ENCODE measurements at regions not wholly inside any gene's neighbourhood (a gene's known extent, or its start where the extent isn't known, plus 50 kb on each side); places are given as distances from the start of the nearest gene placed in this dataset.

DNA sequence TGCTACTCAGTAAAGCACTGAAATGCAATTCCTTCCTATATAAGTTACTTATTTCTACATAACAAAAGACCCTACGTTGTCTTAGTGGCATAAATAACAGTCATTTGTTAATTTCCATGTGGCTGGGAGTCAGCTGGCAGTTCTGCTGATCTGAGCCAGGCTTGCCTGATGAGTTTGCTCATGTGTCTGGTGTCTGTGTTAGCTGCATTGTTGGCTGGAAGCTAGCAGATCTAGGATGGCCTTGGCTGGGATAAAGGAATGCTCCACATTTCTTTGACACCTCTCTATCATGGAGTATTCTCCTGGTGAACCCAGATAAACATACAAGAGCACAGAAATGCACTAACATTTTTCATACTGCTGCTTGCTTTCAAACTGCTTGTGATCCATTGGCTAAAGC, 264.4 kb upstream of the MON1B start:
- Histone ChIP-seq H3K79me2 (ENCODE audit: low read length) (no peaks in the 10 kb centered on the region), H3K36me3 (ENCODE audit: low read depth, low read length) (no peaks in the 10 kb centered on the region), H3F3A (ENCODE audit: low read length, unreplicated experiment) (no peaks in the 10 kb centered on the region), H3K27ac (ENCODE audit: low read length) (no peak overlapping the region), H3K9ac (ENCODE audit: low read length) (no peak overlapping the region), H3K4me2 (ENCODE audit: low read length) (no peak overlapping the region), H4K20me1 (ENCODE audit: low read length) (no peaks in the 10 kb centered on the region), H3K9me2 (replicated peaks; ENCODE audit: low read length) (no peaks in the 10 kb centered on the region), H3K9me3 (ENCODE audit: low read length) (no peaks in the 10 kb centered on the region), H2AFZ (ENCODE audit: low read length) (no peak overlapping the region), H3K4me3 (ENCODE audit: low read length) (no peak overlapping the region), H3K27me3 (ENCODE audit: low read length) (peaks cover 22% of the 10 kb centered on the region), H3K4me1 (ENCODE audit: insufficient read depth, low read length) (no peaks in the 10 kb centered on the region)
- intact Hi-C loops (cut with micrococcal nuclease) = no loop called here
- ATAC-seq (no peak), DNase-seq (no peak)
- BruUV-seq (replicated peaks) = no TSS peak
- ChIA-PET POLR2A (ENCODE audit: unreplicated experiment) (no interaction called here), CTCF (no interaction called here)
- TF ChIP-seq, protein P1, sequence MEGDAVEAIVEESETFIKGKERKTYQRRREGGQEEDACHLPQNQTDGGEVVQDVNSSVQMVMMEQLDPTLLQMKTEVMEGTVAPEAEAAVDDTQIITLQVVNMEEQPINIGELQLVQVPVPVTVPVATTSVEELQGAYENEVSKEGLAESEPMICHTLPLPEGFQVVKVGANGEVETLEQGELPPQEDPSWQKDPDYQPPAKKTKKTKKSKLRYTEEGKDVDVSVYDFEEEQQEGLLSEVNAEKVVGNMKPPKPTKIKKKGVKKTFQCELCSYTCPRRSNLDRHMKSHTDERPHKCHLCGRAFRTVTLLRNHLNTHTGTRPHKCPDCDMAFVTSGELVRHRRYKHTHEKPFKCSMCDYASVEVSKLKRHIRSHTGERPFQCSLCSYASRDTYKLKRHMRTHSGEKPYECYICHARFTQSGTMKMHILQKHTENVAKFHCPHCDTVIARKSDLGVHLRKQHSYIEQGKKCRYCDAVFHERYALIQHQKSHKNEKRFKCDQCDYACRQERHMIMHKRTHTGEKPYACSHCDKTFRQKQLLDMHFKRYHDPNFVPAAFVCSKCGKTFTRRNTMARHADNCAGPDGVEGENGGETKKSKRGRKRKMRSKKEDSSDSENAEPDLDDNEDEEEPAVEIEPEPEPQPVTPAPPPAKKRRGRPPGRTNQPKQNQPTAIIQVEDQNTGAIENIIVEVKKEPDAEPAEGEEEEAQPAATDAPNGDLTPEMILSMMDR (conservative IDR thresholded peaks at IDR 0.05; ENCODE audit: low read depth, low read length) = no peak
- TF ChIP-seq EZH2phosphoT487 (IDR thresholded peaks at IDR 0.05; ENCODE audit: borderline replicate concordance, low read length) (no peak), EZH2 (IDR thresholded peaks at IDR 0.05; ENCODE audit: low read length, unreplicated experiment) (no peak)

DNA sequence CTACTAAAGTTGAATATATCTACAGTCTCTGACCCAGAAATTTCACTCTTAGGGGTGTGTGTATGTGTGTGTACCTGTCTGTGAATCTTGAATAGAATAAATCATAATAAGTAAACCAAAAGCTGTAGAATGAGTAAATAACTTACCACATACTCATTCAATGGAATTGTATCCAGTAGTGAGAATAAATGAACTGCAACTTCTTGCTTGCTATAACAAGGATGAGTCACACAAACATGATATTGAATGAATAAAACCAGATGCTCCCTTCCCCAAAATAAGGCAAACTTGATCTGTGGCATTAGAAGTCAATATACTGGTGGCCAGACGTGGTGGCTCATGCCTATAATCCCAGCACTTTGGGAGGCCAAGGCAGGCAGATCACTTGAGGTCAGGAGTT, 259.8 kb upstream of the MON1B start:
- no TSS peak for BruUV-seq (replicated peaks)
- Histone ChIP-seq H3K79me2 (ENCODE audit: low read length) (no peaks in the 10 kb centered on the region), H3K9ac (ENCODE audit: low read length) (no peak overlapping the region), H3F3A (ENCODE audit: low read length, unreplicated experiment) (no peaks in the 10 kb centered on the region), H3K27ac (ENCODE audit: low read length) (no peak overlapping the region), H3K4me2 (ENCODE audit: low read length) (no peak overlapping the region), H3K27me3 (ENCODE audit: low read length) (peaks cover 50% of the 10 kb centered on the region), H3K9me2 (replicated peaks; ENCODE audit: low read length) (no peaks in the 10 kb centered on the region), H3K9me3 (ENCODE audit: low read length) (no peaks in the 10 kb centered on the region), H3K36me3 (ENCODE audit: low read depth, low read length) (no peaks in the 10 kb centered on the region), H2AFZ (ENCODE audit: low read length) (no peak overlapping the region), H4K20me1 (ENCODE audit: low read length) (no peaks in the 10 kb centered on the region), H3K4me3 (ENCODE audit: low read length) (no peak overlapping the region), H3K4me1 (ENCODE audit: insufficient read depth, low read length) (no peaks in the 10 kb centered on the region)
- ATAC-seq = no peak
- POLR2A ChIA-PET (ENCODE audit: unreplicated experiment) = no interaction called here
- intact Hi-C loops (cut with micrococcal nuclease) = no loop called here
- CTCF ChIA-PET = no interaction called here
- TF ChIP-seq EZH2phosphoT487 (IDR thresholded peaks at IDR 0.05; ENCODE audit: borderline replicate concordance, low read length) = no peak
- no peak for TF ChIP-seq EZH2 (IDR thresholded peaks at IDR 0.05; ENCODE audit: low read length, unreplicated experiment)
- TF ChIP-seq, protein P1 (conservative IDR thresholded peaks at IDR 0.05; ENCODE audit: low read depth, low read length) = no peak
- no peak for DNase-seq

DNA sequence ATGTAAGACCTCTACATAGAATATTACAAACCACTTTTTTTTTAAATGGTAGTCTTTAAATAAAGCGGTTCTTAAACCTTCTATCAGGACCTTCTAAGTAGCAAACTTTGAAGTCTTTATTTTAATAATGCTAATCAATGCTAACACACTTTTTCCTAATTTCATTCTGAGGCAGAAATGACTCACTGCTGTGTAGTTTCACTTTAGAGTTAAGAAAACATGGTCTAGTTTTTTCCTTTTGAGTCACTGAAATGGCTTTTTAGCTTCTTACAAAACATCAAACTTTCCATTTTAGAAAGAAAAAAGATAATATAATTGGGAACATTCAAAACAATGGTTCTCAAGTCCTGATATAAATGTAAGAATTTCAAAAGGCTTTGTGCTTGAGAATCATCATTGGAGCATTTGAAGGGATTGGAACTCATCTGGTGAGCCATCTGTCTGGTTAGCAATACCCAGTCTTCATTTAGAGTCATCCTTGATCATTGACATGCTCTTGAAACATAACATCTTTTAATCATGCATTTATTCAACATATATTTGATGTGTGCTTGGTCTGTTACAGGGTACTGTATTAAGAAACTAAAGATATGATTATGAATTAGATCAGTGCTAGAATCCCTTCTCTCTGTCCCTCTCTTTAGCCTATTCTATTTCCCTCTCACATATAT, 258.3 kb upstream of the MON1B start:
- Histone ChIP-seq H3K36me3 (ENCODE audit: low read depth, low read length) (no peaks in the 10 kb centered on the region), H3K4me1 (ENCODE audit: insufficient read depth, low read length) (no peaks in the 10 kb centered on the region), H3K27me3 (ENCODE audit: low read length) (peaks cover 55% of the 10 kb centered on the region), H3K4me3 (ENCODE audit: low read length) (no peak overlapping the region), H3K27ac (ENCODE audit: low read length) (no peak overlapping the region), H3F3A (ENCODE audit: low read length, unreplicated experiment) (no peaks in the 10 kb centered on the region), H4K20me1 (ENCODE audit: low read length) (no peaks in the 10 kb centered on the region), H3K4me2 (ENCODE audit: low read length) (no peak overlapping the region), H2AFZ (ENCODE audit: low read length) (no peak overlapping the region), H3K9ac (ENCODE audit: low read length) (no peak overlapping the region), H3K79me2 (ENCODE audit: low read length) (no peaks in the 10 kb centered on the region), H3K9me2 (replicated peaks; ENCODE audit: low read length) (no peaks in the 10 kb centered on the region), H3K9me3 (ENCODE audit: low read length) (no peaks in the 10 kb centered on the region)
- no TSS peak for BruUV-seq (replicated peaks)
- POLR2A ChIA-PET (ENCODE audit: unreplicated experiment) = no interaction called here
- TF ChIP-seq EZH2phosphoT487 (IDR thresholded peaks at IDR 0.05; ENCODE audit: borderline replicate concordance, low read length) (no peak), EZH2 (IDR thresholded peaks at IDR 0.05; ENCODE audit: low read length, unreplicated experiment) (no peak)
- TF ChIP-seq, protein P1 (conservative IDR thresholded peaks at IDR 0.05; ENCODE audit: low read depth, low read length) = no peak
- DNase-seq (no peak), ATAC-seq (no peak)
- intact Hi-C loops (cut with micrococcal nuclease) = no loop called here
- CTCF ChIA-PET = no interaction called here
